SU-DHL-6 (cell line): ENCODE measurements at regions not wholly inside any gene's neighbourhood (a gene's known extent, or its start where the extent isn't known, plus 50 kb on each side); places are given as distances from the start of the nearest gene placed in this dataset.

Experiments
- CTCF ChIP-seq: fragments of 200-600 bp; sonication (generic); IDR thresholded peaks from one replicate; pipeline ENCODE4 v1.5.1; 2017; ENCODE audit warnings: antibody characterized with exemption, mild to moderate bottlenecking, low read length, moderate library complexity; ENCODE audit not compliant: insufficient read depth, poor library complexity, severe bottlenecking
- EZH2phosphoT487 ChIP-seq: fragments of 200-600 bp; sonication (generic), shearing (Covaris generic); conservative IDR thresholded peaks from 2 replicates; pipeline ENCODE4 v1.6.1; 2018; ENCODE audit warnings: mild to moderate bottlenecking, antibody characterized with exemption, low read length, moderate library complexity, mixed read lengths

GRCh38 chr16:85428168-85428898, 184.8 kb upstream of the GSE1 start:
- peak; percentile 55 for TF ChIP-seq CTCF
- no peak for TF ChIP-seq EZH2phosphoT487
